ENCODE measurements at regions not wholly inside any gene's neighbourhood (a gene's known extent, or its start where the extent isn't known, plus 50 kb on each side); places are given as distances from the start of the nearest gene placed in this dataset.

GRCh38 chr6:227074-227782 is 65.1 kb upstream of the DUSP22 start:
- DNase-seq: no peak

GRCh38 chr6:227812-228338 is 64.4 kb upstream of the DUSP22 start:
- no peak for DNase-seq

GRCh38 chr6:228881-229651 is 63.2 kb upstream of the DUSP22 start:
- DNase-seq: no peak

- DNase-seq: no peak
Measured at GRCh38 chr6:231779-232178, 60.5 kb upstream of the DUSP22 start.

- DNase-seq: no peak
Measured at GRCh38 chr6:232982-233640, 59.2 kb upstream of the DUSP22 start.

- no peak for DNase-seq
Measured at GRCh38 chr6:234706-235372, 57.4 kb upstream of the DUSP22 start.

- peak; percentile 51 for DNase-seq
Measured at GRCh38 chr6:235763-236360, 56.4 kb upstream of the DUSP22 start.

- DNase-seq: no peak
Measured at GRCh38 chr6:236519-236918, 55.8 kb upstream of the DUSP22 start.

- DNase-seq: no peak
Measured at GRCh38 chr6:240151-240550, 52.1 kb upstream of the DUSP22 start.

- no peak for DNase-seq
Measured at GRCh38 chr6:241336-241865, 50.9 kb upstream of the DUSP22 start.

All from stimulated activated CD4-positive, alpha-beta T cell treated with anti-CD3 and anti-CD28 coated beads, Interleukin-12 subunit alpha, Interleukin-12 subunit beta, amount 100 ng/mL, for 4 hours (primary cell).